Liver (tissue), 8 donors: ENCODE measurements at regions not wholly inside any gene's neighbourhood (a gene's known extent, or its start where the extent isn't known, plus 50 kb on each side); places are given as distances from the start of the nearest gene placed in this dataset.

Experiments used
- DNase-seq: peaks from one replicate; pipeline ENCODE4 v3.0.0-alpha.2; 2017; ENCODE audit warnings: low spot score
- H3K27ac ChIP-seq, 2 donors: one replicate each; pipeline ENCODE4 v1.7.0; 2013; ENCODE audit warnings: inconsistent platforms in 2 of 2, low read length in 2 of 2, control low read depth in 1 of 2, low read depth in 1 of 2, mild to moderate bottlenecking in 1 of 2
- H3K27me3 ChIP-seq, 4 donors: one replicate each; pipeline versions ENCODE4 v1.6.1 to v1.7.0; 2013; ENCODE audit warnings: low read length in 3 of 4, inconsistent platforms in 1 of 4, mild to moderate bottlenecking in 1 of 4, moderate library complexity in 1 of 4; ENCODE audit not compliant: control insufficient read depth in 4 of 4, insufficient read depth in 4 of 4
- H3K36me3 ChIP-seq, 4 donors: one replicate each; pipeline versions ENCODE4 v1.6.1 to v1.7.0; 2013; ENCODE audit warnings: low read length in 3 of 4, mild to moderate bottlenecking in 3 of 4, low read depth in 1 of 4, moderate library complexity in 1 of 4; ENCODE audit not compliant: control insufficient read depth in 4 of 4, insufficient read depth in 3 of 4
- H3K4me1 ChIP-seq, 4 donors: one replicate each; pipeline versions ENCODE4 v1.6.1 to v1.7.0; 2013; ENCODE audit warnings: low read length in 3 of 4, mild to moderate bottlenecking in 3 of 4, moderate library complexity in 1 of 4; ENCODE audit not compliant: control insufficient read depth in 4 of 4, insufficient read depth in 4 of 4
- H3K4me3 ChIP-seq, 3 donors: one replicate each; pipeline versions ENCODE4 v1.6.1 to v1.7.0; 2013; ENCODE audit warnings: low read length in 3 of 3, control low read depth in 1 of 3, low read depth in 1 of 3, mild to moderate bottlenecking in 1 of 3
- H3K9ac ChIP-seq, 2 donors: one replicate each; pipeline ENCODE4 v1.7.0; 2013; ENCODE audit warnings: low read length in 2 of 2, mild to moderate bottlenecking in 2 of 2, moderate library complexity in 2 of 2, control low read depth in 1 of 2, low read depth in 1 of 2
- H3K9me3 ChIP-seq, 4 donors: one replicate each; pipeline versions ENCODE4 v1.6.1 to v1.7.0; 2013; ENCODE audit warnings: low read length in 3 of 4; ENCODE audit not compliant: control insufficient read depth in 4 of 4
- EGR1 ChIP-seq, 2 donors: IDR thresholded peaks; 2 replicates each; pipeline ENCODE4 v1.6.1; 2016 to 2018; ENCODE audit warnings: antibody characterized with exemption in 2 of 2, low read depth in 2 of 2
- FOXA1 ChIP-seq: IDR thresholded peaks from 2 replicates; pipeline ENCODE4 v1.6.1; 2016; ENCODE audit warnings: antibody characterized with exemption
- FOXA2 ChIP-seq: IDR thresholded peaks from 2 replicates; pipeline ENCODE4 v1.6.1; 2016; ENCODE audit warnings: antibody characterized with exemption
- GABPA ChIP-seq, 2 donors: IDR thresholded peaks in 1 of 2; conservative IDR thresholded peaks in 1 of 2; 2 replicates each; pipeline ENCODE4 v1.6.1; 2016; ENCODE audit warnings: antibody characterized with exemption in 2 of 2, mild to moderate bottlenecking in 1 of 2, moderate library complexity in 1 of 2
- HNF4A ChIP-seq, 2 donors: conservative IDR thresholded peaks; 2 replicates each; pipeline ENCODE4 v1.6.1; 2016; ENCODE audit warnings: antibody characterized with exemption in 2 of 2, mild to moderate bottlenecking in 2 of 2
- JUND ChIP-seq, 2 donors: IDR thresholded peaks; 2 replicates each; pipeline ENCODE4 v1.6.1; 2016; ENCODE audit warnings: antibody characterized with exemption in 2 of 2
- MAX ChIP-seq: IDR thresholded peaks from 2 replicates; pipeline ENCODE4 v1.6.1; 2016; ENCODE audit warnings: antibody characterized with exemption
- NR2F2 ChIP-seq: IDR thresholded peaks from 2 replicates; pipeline ENCODE4 v1.6.1; 2016; ENCODE audit warnings: antibody characterized with exemption
- RAD21 ChIP-seq, 2 donors: IDR thresholded peaks; 2 replicates each; pipeline ENCODE4 v1.6.1; 2016; ENCODE audit warnings: antibody characterized with exemption in 2 of 2, mild to moderate bottlenecking in 2 of 2
- REST ChIP-seq: IDR thresholded peaks from 2 replicates; pipeline ENCODE4 v1.6.1; 2016; ENCODE audit warnings: antibody characterized with exemption, mild to moderate bottlenecking
- YY1 ChIP-seq: IDR thresholded peaks from 2 replicates; pipeline ENCODE4 v1.6.1; 2016; ENCODE audit warnings: antibody characterized with exemption, mild to moderate bottlenecking
- ZBTB33 ChIP-seq: IDR thresholded peaks from 2 replicates; pipeline ENCODE4 v1.6.1; 2016; ENCODE audit warnings: antibody characterized with exemption
- WGBS: extraction: QIAGEN DNeasy Blood & Tissue Kit; methylation state at CpG from one replicate; pipeline ENCODE4 v1.1.7; 2013; 5-methylcytosine and 5-hydroxymethylcytosine counted together
- TF ChIP-seq, protein P1 (sequence below): fragments of 150-350 bp; IDR thresholded peaks from 2 replicates; pipeline ENCODE4 v1.5.1; 2017; ENCODE audit warnings: improper control_type of control experiment, low read depth, low read length; ENCODE audit not compliant: missing input control
- TF ChIP-seq, protein P2 (sequence below): IDR thresholded peaks from 2 replicates; pipeline ENCODE4 v1.6.1; 2016; ENCODE audit warnings: antibody characterized with exemption
- donor health status: healthy.
- donor health status: healthy.
- donor health status: healthy.
- donor health status: healthy.
- donor health status: healthy.

DNA sequence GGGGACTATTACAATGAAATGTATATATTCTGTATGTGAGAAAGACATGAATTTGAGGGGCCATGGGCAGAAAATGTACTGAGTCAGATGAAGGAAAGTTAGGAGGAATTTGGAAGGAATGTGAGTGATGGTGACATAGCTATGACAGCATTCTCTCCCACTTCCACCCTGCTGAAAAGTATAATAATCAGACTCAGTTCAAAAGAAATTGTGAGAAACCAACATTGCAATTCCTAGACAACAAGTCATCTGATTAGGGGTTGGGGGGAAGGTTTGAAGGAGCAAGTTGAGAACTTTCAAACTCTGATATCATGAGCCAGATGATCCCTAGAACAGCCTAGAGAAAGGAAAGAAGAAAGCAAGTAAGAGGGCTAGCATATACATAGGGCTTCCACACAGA, 370.6 kb downstream of the DMRTA1 start:
- no peak for TF ChIP-seq JUND (IDR thresholded peaks at IDR 0.05)
- Histone ChIP-seq H3K9ac (no peak overlapping the region), H3K4me1 (no peaks in the 10 kb centered on the region), H3K36me3 (peaks cover 0 to 1% (median 0%) of the 10 kb centered on the region in 4 donors), H3K27me3 (no peaks in the 10 kb centered on the region), H3K9me3 (no peaks in the 10 kb centered on the region), H3K4me3 (no peak overlapping the region), H3K27ac (no peak overlapping the region)
- DNase-seq = no peak

DNA sequence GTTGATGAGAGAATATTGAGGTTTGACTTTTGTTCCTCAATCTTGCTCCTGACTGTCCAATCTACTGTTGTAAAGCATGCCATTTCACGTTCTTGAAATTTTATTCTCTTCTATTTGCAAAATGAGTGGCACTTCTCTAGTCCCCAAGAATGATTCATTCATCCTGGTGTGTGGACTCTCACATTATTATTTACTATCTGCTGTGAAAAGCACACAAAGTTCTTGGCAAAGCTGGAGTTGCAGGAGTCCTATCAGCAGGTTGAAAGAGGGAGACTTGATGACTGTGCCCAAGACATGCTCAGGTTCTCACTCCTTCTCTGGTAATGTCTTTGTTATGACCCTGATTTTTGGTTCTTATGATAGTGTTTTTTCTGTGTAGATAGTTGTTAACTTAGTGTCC, 382.6 kb downstream of the DMRTA1 start:
- WGBS = 88% methylated on average over 1 of the region's 1 CpG
- Histone ChIP-seq H3K9ac (no peak overlapping the region), H3K27ac (no peak overlapping the region), H3K9me3 (peaks cover 0 to 1% (median 0%) of the 10 kb centered on the region in 4 donors), H3K27me3 (no peaks in the 10 kb centered on the region), H3K4me3 (no peak overlapping the region), H3K4me1 (no peaks in the 10 kb centered on the region), H3K36me3 (no peaks in the 10 kb centered on the region)
- no peak for DNase-seq
- TF ChIP-seq REST (no peak), JUND (IDR thresholded peaks at IDR 0.05) (no peak), GABPA (IDR thresholded peaks at IDR 0.05 in 1 of 2, conservative IDR thresholded peaks at IDR 0.05 in 1 of 2) (no peak), MAX (no peak), FOXA1 (no peak), FOXA2 (no peak), RAD21 (IDR thresholded peaks at IDR 0.05) (no peak), NR2F2 (no peak), EGR1 (IDR thresholded peaks at IDR 0.05; ENCODE audit: low read depth in 2 of 2) (no peak), YY1 (no peak)
- TF ChIP-seq, protein P1, sequence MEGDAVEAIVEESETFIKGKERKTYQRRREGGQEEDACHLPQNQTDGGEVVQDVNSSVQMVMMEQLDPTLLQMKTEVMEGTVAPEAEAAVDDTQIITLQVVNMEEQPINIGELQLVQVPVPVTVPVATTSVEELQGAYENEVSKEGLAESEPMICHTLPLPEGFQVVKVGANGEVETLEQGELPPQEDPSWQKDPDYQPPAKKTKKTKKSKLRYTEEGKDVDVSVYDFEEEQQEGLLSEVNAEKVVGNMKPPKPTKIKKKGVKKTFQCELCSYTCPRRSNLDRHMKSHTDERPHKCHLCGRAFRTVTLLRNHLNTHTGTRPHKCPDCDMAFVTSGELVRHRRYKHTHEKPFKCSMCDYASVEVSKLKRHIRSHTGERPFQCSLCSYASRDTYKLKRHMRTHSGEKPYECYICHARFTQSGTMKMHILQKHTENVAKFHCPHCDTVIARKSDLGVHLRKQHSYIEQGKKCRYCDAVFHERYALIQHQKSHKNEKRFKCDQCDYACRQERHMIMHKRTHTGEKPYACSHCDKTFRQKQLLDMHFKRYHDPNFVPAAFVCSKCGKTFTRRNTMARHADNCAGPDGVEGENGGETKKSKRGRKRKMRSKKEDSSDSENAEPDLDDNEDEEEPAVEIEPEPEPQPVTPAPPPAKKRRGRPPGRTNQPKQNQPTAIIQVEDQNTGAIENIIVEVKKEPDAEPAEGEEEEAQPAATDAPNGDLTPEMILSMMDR = no peak
- TF ChIP-seq, protein P2, sequence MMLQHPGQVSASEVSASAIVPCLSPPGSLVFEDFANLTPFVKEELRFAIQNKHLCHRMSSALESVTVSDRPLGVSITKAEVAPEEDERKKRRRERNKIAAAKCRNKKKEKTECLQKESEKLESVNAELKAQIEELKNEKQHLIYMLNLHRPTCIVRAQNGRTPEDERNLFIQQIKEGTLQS = no peak

- no peak for TF ChIP-seq NR2F2
- TF ChIP-seq ZBTB33 = no peak
- no peak for TF ChIP-seq JUND (IDR thresholded peaks at IDR 0.05)
- no peak for TF ChIP-seq FOXA2
- no peak for TF ChIP-seq YY1
- TF ChIP-seq HNF4A (conservative IDR thresholded peaks at IDR 0.05) = no peak
- TF ChIP-seq FOXA1 = no peak
- no peak for TF ChIP-seq EGR1 (IDR thresholded peaks at IDR 0.05; ENCODE audit: low read depth in 2 of 2)
- WGBS = 70% methylated on average over 3 of the region's 3 CpGs
These were observed 391.6 kb downstream of the DMRTA1 start for GRCh38 chr9:22838266-22838665.

More at GRCh38 chr9:22838266-22838665, 391.6 kb downstream of the DMRTA1 start:
- Histone ChIP-seq H3K36me3 (no peaks in the 10 kb centered on the region), H3K9ac (no peak overlapping the region), H3K27ac (no peak overlapping the region), H3K9me3 (no peaks in the 10 kb centered on the region), H3K27me3 (no peaks in the 10 kb centered on the region), H3K4me1 (no peaks in the 10 kb centered on the region), H3K4me3 (no peak overlapping the region)
- DNase-seq = no peak
